ENCODE measurements at regions not wholly inside any gene's neighbourhood (a gene's known extent, or its start where the extent isn't known, plus 50 kb on each side); places are given as distances from the start of the nearest gene placed in this dataset.
A peak's percentile ranks its signal among the peaks of the same experiment; 100 is the strongest.

DNA sequence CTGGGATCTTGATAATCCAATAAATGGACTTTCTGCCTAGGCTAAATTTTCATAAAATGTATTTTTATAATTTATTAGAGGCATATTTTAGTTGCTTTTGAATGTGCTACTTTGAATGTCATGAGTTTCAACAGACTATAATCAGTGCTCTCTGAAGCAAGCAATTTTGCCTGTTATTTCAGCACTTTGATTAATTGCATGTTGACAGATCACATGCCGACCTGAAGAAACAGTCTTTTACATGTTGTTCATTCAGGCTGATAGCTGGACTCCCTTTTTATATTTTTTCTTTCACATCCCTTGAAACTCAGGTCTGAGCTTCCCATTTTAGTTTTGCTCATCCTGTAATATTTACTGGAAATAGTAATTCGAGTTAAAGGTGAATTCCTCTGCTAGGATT is 341.0 kb downstream of the NAP1L3 start:
- intact Hi-C loops (cut with DNase I) = no loop called here
- WGBS (ENCODE audit: insufficient coverage, low coverage, low lambda C conversion rate, missing lambda C conversion rate) = 20% methylated on average over 2 of the region's 2 CpGs

DNA sequence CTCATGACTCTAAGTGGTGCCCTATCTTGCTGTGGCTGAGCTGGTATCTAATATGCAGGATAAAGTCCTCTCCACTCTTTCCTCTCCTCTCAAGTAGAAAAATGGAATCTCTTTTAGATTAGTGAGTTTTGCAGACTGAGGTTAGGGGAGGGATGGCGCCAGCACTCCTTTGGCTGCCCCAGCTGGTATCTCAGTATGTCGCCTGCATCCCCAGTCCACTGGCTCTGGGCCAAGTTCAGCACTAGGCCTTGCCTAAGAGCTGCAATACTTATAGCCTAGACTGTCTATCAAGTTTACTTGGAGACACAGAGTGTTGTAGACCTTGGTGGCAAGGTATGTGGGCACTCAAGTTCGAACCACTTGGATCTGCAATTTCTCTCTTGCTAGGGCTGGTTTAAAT is 351.3 kb downstream of the NAP1L3 start:
- DNase-seq = peak in 1 of 3 donors; percentile 23
- no peak for TF ChIP-seq POLR2A (IDR thresholded peaks at IDR 0.05)
- TF ChIP-seq, protein P1, sequence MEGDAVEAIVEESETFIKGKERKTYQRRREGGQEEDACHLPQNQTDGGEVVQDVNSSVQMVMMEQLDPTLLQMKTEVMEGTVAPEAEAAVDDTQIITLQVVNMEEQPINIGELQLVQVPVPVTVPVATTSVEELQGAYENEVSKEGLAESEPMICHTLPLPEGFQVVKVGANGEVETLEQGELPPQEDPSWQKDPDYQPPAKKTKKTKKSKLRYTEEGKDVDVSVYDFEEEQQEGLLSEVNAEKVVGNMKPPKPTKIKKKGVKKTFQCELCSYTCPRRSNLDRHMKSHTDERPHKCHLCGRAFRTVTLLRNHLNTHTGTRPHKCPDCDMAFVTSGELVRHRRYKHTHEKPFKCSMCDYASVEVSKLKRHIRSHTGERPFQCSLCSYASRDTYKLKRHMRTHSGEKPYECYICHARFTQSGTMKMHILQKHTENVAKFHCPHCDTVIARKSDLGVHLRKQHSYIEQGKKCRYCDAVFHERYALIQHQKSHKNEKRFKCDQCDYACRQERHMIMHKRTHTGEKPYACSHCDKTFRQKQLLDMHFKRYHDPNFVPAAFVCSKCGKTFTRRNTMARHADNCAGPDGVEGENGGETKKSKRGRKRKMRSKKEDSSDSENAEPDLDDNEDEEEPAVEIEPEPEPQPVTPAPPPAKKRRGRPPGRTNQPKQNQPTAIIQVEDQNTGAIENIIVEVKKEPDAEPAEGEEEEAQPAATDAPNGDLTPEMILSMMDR (IDR thresholded peaks at IDR 0.05) = no peak
- Histone ChIP-seq H3K27me3 (no peaks in the 10 kb centered on the region), H3K4me1 (no peaks in the 10 kb centered on the region), H3K4me3 (no peak overlapping the region), H3K36me3 (no peaks in the 10 kb centered on the region), H3K27ac (no peak overlapping the region), H3K9me3 (no peaks in the 10 kb centered on the region)
- intact Hi-C loops (cut with DNase I) = no loop called here
- WGBS (ENCODE audit: insufficient coverage, low coverage, low lambda C conversion rate, missing lambda C conversion rate) = 38% methylated on average over 2 of the region's 3 CpGs
- ATAC-seq = no peak

More for the DNA sequence above, 341.0 kb downstream of the NAP1L3 start:
- no peak for DNase-seq
- no peak for ATAC-seq
- Histone ChIP-seq H3K9me3 (no peaks in the 10 kb centered on the region), H3K4me1 (no peaks in the 10 kb centered on the region), H3K4me3 (no peak overlapping the region), H3K27me3 (no peaks in the 10 kb centered on the region), H3K36me3 (no peaks in the 10 kb centered on the region), H3K27ac (no peak overlapping the region)
- TF ChIP-seq POLR2A (IDR thresholded peaks at IDR 0.05) = no peak
- TF ChIP-seq, protein P1 (IDR thresholded peaks at IDR 0.05) = no peak

DNA sequence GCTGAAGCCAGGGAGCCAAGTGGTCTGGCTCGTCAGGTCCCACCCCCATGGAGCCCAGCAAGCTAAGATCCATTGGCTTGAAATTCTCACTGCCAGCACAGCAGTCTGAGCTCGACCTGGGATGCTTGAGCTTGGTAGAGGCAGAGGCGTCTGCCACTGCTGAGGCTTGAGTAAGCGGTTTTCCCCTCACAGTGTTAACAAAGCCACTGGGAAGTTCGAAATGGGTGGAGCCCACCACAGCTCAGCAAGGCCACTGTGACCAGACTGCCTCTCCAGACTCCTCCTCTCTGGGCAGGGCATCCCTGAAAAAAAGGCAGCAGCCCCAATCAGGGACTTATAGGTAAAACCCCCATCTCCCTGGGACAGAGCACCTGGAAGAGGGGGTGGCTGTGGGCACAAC is 353.8 kb downstream of the NAP1L3 start:
- no peak overlapping the region for H3K27ac ChIP-seq
- H3K27me3 ChIP-seq = no peaks in the 10 kb centered on the region
- no peaks in the 10 kb centered on the region for H3K36me3 ChIP-seq
- H3K4me1 ChIP-seq = no peaks in the 10 kb centered on the region
- TF ChIP-seq POLR2A (IDR thresholded peaks at IDR 0.05) = no peak
- TF ChIP-seq, protein P1 (IDR thresholded peaks at IDR 0.05) = no peak
- intact Hi-C loops (cut with DNase I) = no loop called here
- H3K9me3 ChIP-seq = no peaks in the 10 kb centered on the region
- DNase-seq (no peak), ATAC-seq (no peak)
- WGBS (ENCODE audit: insufficient coverage, low coverage, low lambda C conversion rate, missing lambda C conversion rate) = no CpG with 5 or more reads among the region's 5 CpGs
- no peak overlapping the region for H3K4me3 ChIP-seq
